ENCODE measurements at regions not wholly inside any gene's neighbourhood (a gene's known extent, or its start where the extent isn't known, plus 50 kb on each side); places are given as distances from the start of the nearest gene placed in this dataset.

- TF ChIP-seq CTCF (IDR thresholded peaks at IDR 0.05; ENCODE audit: low read depth, low read length) (no peak), MAX (IDR thresholded peaks at IDR 0.05; ENCODE audit: low read depth, low read length) (no peak), POLR2A (IDR thresholded peaks at IDR 0.05; ENCODE audit: extremely low read depth, insufficient read length) (no peak)
Observed at GRCh38 chr3:95826419-95826818, 988.0 kb upstream of the EPHA6 start.
